ENCODE measurements at regions not wholly inside any gene's neighbourhood (a gene's known extent, or its start where the extent isn't known, plus 50 kb on each side); places are given as distances from the start of the nearest gene placed in this dataset.

DNA sequence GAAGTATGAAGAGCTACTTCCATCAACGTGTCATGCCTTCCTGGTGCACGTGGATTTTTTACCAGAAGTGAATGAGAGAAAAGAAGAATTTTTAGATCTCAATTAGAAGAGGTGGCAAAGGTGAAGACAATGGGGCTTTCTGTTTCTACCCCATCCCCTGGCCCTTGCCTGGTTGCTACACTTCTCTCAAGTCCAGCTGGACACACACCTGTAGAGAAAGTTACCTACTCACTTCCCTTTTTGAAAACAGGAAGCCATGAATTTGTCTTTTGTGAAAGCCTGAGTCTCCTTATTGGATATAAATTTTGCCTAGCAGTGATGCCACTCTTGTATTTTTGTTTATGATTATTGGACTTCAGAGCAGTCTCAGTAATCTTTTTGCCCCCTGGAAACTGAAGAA lies 142.9 kb upstream of the AKR1E2 start:
- Histone ChIP-seq H3K36me3 (ENCODE audit: control insufficient read depth, insufficient read depth, low read length) (no peaks in the 10 kb centered on the region), H3K9me3 (ENCODE audit: control insufficient read depth, insufficient read depth, low read length) (no peaks in the 10 kb centered on the region), H3K27ac (ENCODE audit: low read length) (no peak overlapping the region), H3K4me1 (ENCODE audit: control insufficient read depth, insufficient read depth, low read length) (no peaks in the 10 kb centered on the region), H3K27me3 (ENCODE audit: control insufficient read depth, insufficient read depth, low read length) (no peaks in the 10 kb centered on the region), H3K4me3 (ENCODE audit: low read length) (no peak overlapping the region)
- Mint-ChIP-seq H3K4me1 (no peaks in the 10 kb centered on the region), H3K36me3 (no peaks in the 10 kb centered on the region), H3K9me3 (no peaks in the 10 kb centered on the region), H3K27me3 (ENCODE audit: low read depth in 2 of 2) (peaks cover 18 to 43% of the 10 kb centered on the region in 2 donors), H3K27ac (no peak overlapping the region), H3K4me3 (no peak overlapping the region)
- TF ChIP-seq, protein P1, sequence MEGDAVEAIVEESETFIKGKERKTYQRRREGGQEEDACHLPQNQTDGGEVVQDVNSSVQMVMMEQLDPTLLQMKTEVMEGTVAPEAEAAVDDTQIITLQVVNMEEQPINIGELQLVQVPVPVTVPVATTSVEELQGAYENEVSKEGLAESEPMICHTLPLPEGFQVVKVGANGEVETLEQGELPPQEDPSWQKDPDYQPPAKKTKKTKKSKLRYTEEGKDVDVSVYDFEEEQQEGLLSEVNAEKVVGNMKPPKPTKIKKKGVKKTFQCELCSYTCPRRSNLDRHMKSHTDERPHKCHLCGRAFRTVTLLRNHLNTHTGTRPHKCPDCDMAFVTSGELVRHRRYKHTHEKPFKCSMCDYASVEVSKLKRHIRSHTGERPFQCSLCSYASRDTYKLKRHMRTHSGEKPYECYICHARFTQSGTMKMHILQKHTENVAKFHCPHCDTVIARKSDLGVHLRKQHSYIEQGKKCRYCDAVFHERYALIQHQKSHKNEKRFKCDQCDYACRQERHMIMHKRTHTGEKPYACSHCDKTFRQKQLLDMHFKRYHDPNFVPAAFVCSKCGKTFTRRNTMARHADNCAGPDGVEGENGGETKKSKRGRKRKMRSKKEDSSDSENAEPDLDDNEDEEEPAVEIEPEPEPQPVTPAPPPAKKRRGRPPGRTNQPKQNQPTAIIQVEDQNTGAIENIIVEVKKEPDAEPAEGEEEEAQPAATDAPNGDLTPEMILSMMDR (IDR thresholded peaks at IDR 0.05) = no peak
- no peak for ATAC-seq
- WGBS (ENCODE audit: insufficient coverage) = 58% methylated on average over 2 of the region's 2 CpGs
- intact Hi-C loops (cut with micrococcal nuclease) = no loop called here
- no peak for DNase-seq

DNA sequence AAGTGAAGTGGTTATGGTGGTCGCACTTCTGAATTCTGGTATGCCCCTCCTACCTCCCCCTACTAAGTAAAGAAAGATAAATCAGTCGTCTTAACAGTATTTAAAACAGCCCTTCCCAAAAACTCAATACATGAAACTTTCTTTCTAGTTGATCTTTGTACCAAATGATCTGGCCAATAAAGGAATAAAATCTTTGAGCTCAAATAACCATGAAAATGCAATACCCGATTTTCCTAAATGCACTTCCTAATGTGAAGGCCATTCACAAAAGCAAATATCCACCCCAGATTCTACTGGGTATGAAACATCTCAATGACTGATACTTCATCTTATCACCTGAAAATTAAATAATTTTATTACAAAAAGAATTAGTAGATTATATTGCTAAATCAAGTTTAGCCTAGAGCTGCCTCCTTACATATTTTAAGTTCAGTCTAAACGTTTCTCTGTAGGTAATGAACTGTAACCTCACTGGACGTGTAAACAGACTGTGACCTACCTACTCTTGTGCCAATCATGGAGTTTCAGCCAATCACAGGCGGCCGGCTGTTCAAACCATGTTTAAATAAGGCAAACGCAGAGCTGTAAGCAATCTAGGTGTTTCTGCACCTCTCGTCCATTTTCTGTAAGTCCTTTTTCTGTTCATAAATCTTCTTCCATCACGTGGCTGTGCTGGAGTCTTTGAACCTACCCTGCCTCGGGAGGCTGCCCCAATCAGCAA lies 146.9 kb upstream of the AKR1E2 start:
- Mint-ChIP-seq H3K4me1 (no peaks in the 10 kb centered on the region), H3K27me3 (ENCODE audit: low read depth in 2 of 2) (peaks cover 13 to 46% of the 10 kb centered on the region in 2 donors), H3K27ac (no peak overlapping the region), H3K9me3 (no peaks in the 10 kb centered on the region), H3K4me3 (no peak overlapping the region), H3K36me3 (no peaks in the 10 kb centered on the region)
- no peak overlapping the region for H3K27ac ChIP-seq (ENCODE audit: low read length)
- WGBS (ENCODE audit: insufficient coverage) = 78% methylated on average over 11 of the region's 11 CpGs
- intact Hi-C loops (cut with micrococcal nuclease) = no loop called here
- no peaks in the 10 kb centered on the region for H3K27me3 ChIP-seq (ENCODE audit: control insufficient read depth, insufficient read depth, low read length)
- TF ChIP-seq, protein P1 (IDR thresholded peaks at IDR 0.05) = no peak
- no peaks in the 10 kb centered on the region for H3K9me3 ChIP-seq (ENCODE audit: control insufficient read depth, insufficient read depth, low read length)
- no peak for ATAC-seq
- DNase-seq = no peak
- H3K36me3 ChIP-seq (ENCODE audit: control insufficient read depth, insufficient read depth, low read length) = no peaks in the 10 kb centered on the region
- no peak overlapping the region for H3K4me3 ChIP-seq (ENCODE audit: low read length)
- H3K4me1 ChIP-seq (ENCODE audit: control insufficient read depth, insufficient read depth, low read length) = no peaks in the 10 kb centered on the region

DNA sequence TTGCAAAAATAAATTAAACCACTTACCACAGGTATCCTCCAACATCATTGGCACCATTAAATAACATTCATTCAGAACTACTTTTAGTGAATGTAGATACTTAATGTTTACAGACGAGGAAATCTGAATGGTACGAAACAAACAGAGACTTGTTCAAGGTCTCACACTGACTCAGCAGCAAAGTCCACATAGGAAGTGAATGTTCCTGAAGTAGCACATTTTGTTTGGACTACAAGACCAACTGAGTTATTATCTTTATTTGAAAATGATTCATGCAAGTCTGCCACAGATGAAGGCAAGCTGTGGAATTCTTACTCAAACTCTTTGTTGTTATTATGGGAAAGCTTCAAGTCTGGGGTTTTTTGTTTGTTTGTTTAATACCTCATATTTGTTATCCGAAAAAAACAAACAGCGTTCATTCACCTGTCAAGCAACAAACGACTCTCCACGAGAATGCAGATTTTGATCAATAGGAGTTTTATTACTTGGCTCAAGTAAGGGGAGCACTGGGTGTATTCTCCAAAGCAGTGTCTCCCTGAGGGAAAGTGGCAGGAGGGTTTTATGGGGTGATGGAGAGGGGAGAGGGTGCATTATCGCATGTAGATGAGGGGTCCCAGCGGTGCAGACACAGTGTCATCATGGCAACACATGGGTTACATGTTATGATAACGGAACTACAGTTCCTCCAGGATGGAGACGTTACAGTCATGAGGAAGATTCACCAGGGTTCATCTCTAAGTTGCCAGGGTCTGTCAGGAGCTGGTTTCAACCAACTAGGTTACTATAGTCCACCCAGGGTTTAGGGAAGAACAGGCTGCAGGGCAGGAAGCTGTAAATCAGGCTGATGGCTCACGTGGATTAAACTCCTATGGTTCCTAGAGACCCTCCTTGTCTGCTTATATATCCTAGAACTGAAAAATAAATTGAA lies 147.7 kb upstream of the AKR1E2 start:
- H3K9me3 ChIP-seq (ENCODE audit: control insufficient read depth, insufficient read depth, low read length) = no peaks in the 10 kb centered on the region
- no peaks in the 10 kb centered on the region for H3K36me3 Mint-ChIP-seq
- TF ChIP-seq, protein P1 (IDR thresholded peaks at IDR 0.05) = no peak
- H3K4me3 Mint-ChIP-seq = no peak overlapping the region
- no peak for DNase-seq
- no peaks in the 10 kb centered on the region for H3K27me3 ChIP-seq (ENCODE audit: control insufficient read depth, insufficient read depth, low read length)
- no peaks in the 10 kb centered on the region for H3K4me1 ChIP-seq (ENCODE audit: control insufficient read depth, insufficient read depth, low read length)
- 79% methylated on average over 11 of the region's 11 CpGs for WGBS (ENCODE audit: insufficient coverage)
- intact Hi-C loops (cut with micrococcal nuclease) = no loop called here
- no peak overlapping the region for H3K4me3 ChIP-seq (ENCODE audit: low read length)
- peaks cover 11 to 45% of the 10 kb centered on the region in 2 donors for H3K27me3 Mint-ChIP-seq (ENCODE audit: low read depth in 2 of 2)
- H3K27ac Mint-ChIP-seq = no peak overlapping the region
- ATAC-seq = no peak
- H3K36me3 ChIP-seq (ENCODE audit: control insufficient read depth, insufficient read depth, low read length) = no peaks in the 10 kb centered on the region
- no peak overlapping the region for H3K27ac ChIP-seq (ENCODE audit: low read length)
- no peaks in the 10 kb centered on the region for H3K9me3 Mint-ChIP-seq
- no peaks in the 10 kb centered on the region for H3K4me1 Mint-ChIP-seq

Measured in natural killer cell (primary cell).